Activated T-helper 2 cell treated with anti-CD3 and anti-CD28 coated beads, Interferon-gamma antibody, Interleukin-2, Interleukin-4, amounts not matched to agents 10 μg/mL and 5 μg/mL and 100 μg/mL, durations not matched to agents 14 hours and 24 hours and 36 hours (primary cell): ENCODE measurements at regions not wholly inside any gene's neighbourhood (a gene's known extent, or its start where the extent isn't known, plus 50 kb on each side); places are given as distances from the start of the nearest gene placed in this dataset.

Experiments
- DNase-seq: peaks from one replicate; pipeline ENCODE4 v3.0.0; 2021; ENCODE audit warnings: low spot score
- H3K27ac Mint-ChIP-seq: one replicate; pipeline ENCODE4 v1.8.0; 2021; ENCODE audit warnings: mixed read lengths
- H3K27me3 Mint-ChIP-seq: one replicate; pipeline ENCODE4 v1.8.0; 2021; ENCODE audit warnings: low read depth, mixed read lengths
- H3K36me3 Mint-ChIP-seq: one replicate; pipeline ENCODE4 v1.8.0; 2021; ENCODE audit warnings: low read depth, mixed read lengths
- H3K4me1 Mint-ChIP-seq: one replicate; pipeline ENCODE4 v1.8.0; 2021; ENCODE audit warnings: low read depth, mixed read lengths
- H3K4me3 Mint-ChIP-seq: one replicate; pipeline ENCODE4 v1.8.0; 2021; ENCODE audit warnings: low read depth, mild to moderate bottlenecking, moderate library complexity, mixed read lengths
- H3K9me3 Mint-ChIP-seq: one replicate; pipeline ENCODE4 v1.8.0; 2021; ENCODE audit warnings: mixed read lengths
- intact Hi-C: fragments of 100-400 bp; cut with micrococcal nuclease; formaldehyde crosslinking; loops from one replicate; pipeline ENCODE4 v1.15.1; 2023

DNA sequence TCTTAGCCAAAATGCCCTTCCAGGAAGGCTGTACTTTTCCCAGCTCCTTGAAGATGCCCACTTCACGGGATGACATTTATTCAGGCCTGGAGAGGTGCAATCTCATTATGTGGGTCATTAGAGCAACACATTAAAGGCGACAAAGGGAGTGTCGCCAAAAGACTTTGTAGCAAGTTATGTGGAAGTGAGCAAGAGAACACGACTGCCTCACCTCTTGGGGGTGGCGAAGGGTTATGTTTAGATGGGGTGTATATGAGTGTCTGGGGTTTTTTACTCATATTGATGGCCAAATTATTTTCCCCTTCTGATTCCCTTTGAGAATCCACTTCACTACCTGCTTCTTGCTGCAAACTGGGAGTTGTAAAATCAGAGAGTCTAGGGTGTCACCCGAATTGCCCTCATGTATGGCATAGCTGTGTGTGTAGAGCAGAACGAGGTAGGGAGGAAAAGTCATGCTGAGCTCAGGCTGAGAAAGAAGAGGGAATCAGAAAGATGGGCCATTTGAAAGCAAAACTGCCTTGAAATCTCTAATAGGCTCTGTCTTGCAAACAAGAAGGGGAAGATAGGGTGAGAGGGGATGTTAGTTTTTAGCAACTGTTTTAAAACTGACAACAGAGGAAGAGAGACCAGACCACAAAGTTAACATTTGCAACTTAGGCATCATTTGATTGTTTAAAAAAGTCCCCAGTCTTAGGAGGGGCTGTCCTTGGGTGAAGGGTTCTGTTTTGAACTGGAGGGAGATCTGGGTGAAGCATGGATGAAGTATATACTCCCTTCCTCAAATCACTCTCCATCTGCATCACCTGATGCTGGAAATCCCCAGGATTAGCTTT lies 97.1 kb upstream of the IL12B start:
- no peak for DNase-seq
- H3K4me3 Mint-ChIP-seq: no peak overlapping the region
- H3K27me3 Mint-ChIP-seq: peaks cover 30% of the 10 kb centered on the region
- H3K36me3 Mint-ChIP-seq: no peaks in the 10 kb centered on the region
- H3K9me3 Mint-ChIP-seq: no peaks in the 10 kb centered on the region
- H3K4me1 Mint-ChIP-seq: peaks cover 20% of the 10 kb centered on the region
- intact Hi-C loops: no loop called here
- no peak overlapping the region for H3K27ac Mint-ChIP-seq

DNA sequence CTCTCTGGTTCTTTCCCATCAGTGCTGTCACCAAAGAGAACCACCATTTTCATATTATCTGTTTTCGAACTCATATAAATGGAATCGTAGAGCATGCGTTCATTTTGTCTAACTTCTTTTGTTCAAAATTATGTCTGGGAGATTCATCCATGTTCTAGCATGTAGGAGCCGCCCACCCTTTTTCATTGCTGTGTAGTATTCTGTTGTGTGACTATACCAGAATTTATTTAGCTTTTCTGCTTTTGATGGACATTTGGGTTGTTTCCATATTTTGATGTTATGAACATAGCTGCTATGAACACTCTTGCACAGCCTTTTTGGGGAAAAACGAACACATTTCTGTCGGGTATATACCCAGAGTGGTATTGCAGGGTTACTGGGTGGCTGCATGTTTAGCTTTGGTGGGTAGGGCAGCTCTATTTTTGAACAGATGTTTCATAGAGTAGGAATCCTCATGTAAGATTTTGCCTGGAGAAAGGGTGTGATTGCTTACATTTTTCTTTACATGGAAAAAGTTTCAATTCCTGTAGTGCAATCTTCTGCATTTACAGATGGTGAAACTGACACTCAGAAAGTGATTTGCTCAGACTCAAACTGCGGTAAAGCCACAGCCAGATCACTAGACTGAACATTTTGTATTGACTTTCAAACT lies 100.2 kb upstream of the IL12B start:
- Mint-ChIP-seq H3K27me3 (peaks cover 32% of the 10 kb centered on the region), H3K4me3 (no peak overlapping the region), H3K27ac (no peak overlapping the region), H3K36me3 (no peaks in the 10 kb centered on the region), H3K9me3 (no peaks in the 10 kb centered on the region), H3K4me1 (peaks cover 20% of the 10 kb centered on the region)
- intact Hi-C loops: no loop called here
- no peak for DNase-seq

DNA sequence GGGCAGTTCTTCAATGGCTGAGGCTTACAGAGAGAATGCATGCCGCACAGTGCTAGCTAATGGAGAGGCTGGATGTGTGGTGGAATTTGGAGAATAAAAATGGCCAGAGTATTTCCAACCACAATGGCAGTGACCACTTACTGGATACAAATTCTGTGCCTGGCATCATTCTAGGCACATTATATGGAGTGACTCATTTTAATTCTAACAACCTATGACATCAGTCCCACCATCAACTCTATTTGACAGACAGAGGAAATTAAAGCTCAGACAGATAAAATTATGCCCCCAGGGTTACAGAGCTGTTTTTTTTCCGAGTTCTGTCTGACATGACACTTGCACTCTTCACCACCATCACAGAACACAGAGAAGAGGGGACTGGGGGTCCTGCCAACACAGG lies 105.6 kb upstream of the IL12B start:
- no peaks in the 10 kb centered on the region for H3K36me3 Mint-ChIP-seq
- peaks cover 5% of the 10 kb centered on the region for H3K4me1 Mint-ChIP-seq
- intact Hi-C loops: no loop called here
- H3K4me3 Mint-ChIP-seq: no peak overlapping the region
- H3K9me3 Mint-ChIP-seq: no peaks in the 10 kb centered on the region
- peaks cover 58% of the 10 kb centered on the region for H3K27me3 Mint-ChIP-seq
- no peak for DNase-seq
- H3K27ac Mint-ChIP-seq: no peak overlapping the region

DNA sequence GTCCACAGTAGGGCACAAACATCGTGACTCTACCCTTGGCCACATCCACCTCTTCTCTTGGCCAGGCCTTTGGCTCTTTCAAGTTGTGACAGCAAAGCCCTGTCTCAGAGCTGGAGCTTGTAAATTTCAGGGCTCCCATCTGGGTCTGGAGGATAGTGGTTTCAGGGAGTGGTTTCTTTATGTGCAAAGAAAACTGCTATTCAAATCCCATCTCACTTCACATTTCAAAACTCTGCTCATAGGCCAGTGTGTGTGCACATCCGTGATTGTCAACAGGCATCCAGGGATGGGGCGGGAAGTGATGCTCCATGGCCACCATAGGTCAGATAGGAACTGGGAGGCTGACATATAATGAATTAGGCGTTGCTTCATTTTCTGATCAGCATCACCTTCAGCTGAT lies 107.8 kb upstream of the IL12B start:
- Mint-ChIP-seq H3K4me1 (no peaks in the 10 kb centered on the region), H3K36me3 (no peaks in the 10 kb centered on the region), H3K4me3 (no peak overlapping the region), H3K27me3 (peaks cover 62% of the 10 kb centered on the region), H3K27ac (no peak overlapping the region), H3K9me3 (no peaks in the 10 kb centered on the region)
- intact Hi-C loops: no loop called here
- DNase-seq: no peak

GRCh38 chr5:159439002-159439401 lies 108.7 kb upstream of the IL12B start:
- intact Hi-C loops: no loop called here
- Mint-ChIP-seq H3K27me3 (peaks cover 56% of the 10 kb centered on the region), H3K4me3 (no peak overlapping the region), H3K9me3 (no peaks in the 10 kb centered on the region), H3K36me3 (no peaks in the 10 kb centered on the region), H3K27ac (no peak overlapping the region), H3K4me1 (no peaks in the 10 kb centered on the region)
- DNase-seq: no peak

DNA sequence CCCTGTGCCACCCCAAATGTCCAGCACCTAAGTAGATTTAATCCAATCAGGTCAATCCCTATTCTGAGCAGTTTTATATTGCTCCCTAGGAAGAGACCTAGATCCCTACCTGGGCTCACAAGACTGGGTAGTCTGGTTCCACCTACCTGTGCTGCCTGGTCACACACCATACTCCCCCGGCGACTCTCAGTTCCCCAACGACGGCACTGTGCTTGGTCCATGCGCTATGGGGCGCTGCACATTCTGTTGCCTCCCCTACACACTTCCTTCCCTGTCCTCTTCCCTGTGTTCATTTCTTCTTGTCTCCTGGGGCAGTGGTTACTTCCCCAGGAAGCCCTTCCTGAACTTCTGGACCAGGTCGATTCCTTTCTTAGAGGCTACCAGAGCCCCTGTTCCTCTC lies 109.9 kb upstream of the IL12B start:
- Mint-ChIP-seq H3K9me3 (no peaks in the 10 kb centered on the region), H3K4me3 (no peak overlapping the region), H3K27ac (no peak overlapping the region), H3K27me3 (peaks cover 56% of the 10 kb centered on the region), H3K4me1 (no peaks in the 10 kb centered on the region), H3K36me3 (no peaks in the 10 kb centered on the region)
- no peak for DNase-seq
- intact Hi-C loops: loop anchor here (10.0 kb wide), 1 partner anchor 475 kb away; the partner anchor contains the start of gene ADRA1B

DNA sequence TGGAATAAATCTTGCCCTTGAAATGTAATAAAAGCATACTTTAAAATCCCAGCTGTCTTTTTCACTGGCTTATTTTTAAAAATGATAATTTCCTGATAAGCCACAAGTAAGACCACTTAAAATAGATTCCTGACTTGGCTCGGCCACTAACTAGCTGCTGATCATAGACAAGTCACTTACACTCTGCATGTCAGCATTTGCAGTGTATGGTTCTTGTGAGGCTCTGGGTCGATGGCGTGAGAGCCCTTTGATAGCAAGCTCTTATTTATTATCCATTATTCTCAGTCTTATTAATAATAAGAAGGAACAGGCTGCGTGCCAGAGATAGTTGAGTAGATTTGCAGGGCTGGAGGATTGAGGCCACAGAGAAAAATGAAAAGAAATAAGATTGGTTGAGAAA lies 110.7 kb upstream of the IL12B start:
- intact Hi-C loops: loop anchor here (10.0 kb wide), 1 partner anchor 474 kb away; the partner anchor contains the start of gene ADRA1B
- Mint-ChIP-seq H3K27me3 (peaks cover 56% of the 10 kb centered on the region), H3K36me3 (no peaks in the 10 kb centered on the region), H3K27ac (no peak overlapping the region), H3K4me1 (no peaks in the 10 kb centered on the region), H3K9me3 (no peaks in the 10 kb centered on the region), H3K4me3 (no peak overlapping the region)
- no peak for DNase-seq

DNA sequence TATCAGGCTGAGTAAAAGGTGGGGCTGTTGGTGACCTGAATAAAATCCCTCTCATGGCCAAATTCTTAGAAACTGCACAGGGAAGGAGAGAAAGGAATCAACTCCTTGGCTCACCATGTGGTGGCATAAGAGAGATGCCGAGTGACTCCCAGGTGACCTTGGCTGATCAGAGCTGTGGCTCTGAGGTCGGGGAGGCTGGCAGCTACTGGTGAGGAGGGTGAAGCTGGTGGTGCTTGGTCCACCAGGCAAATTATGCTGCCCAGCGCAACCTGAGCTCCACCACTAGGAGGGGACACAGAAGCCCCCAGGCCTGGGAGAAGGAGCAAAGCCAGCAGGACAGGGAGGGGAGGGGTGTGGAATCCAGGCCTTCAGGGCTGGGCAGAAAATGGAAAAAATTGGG lies 111.2 kb upstream of the IL12B start:
- peaks cover 58% of the 10 kb centered on the region for H3K27me3 Mint-ChIP-seq
- no peak for DNase-seq
- intact Hi-C loops: loop anchor here (10.0 kb wide), 1 partner anchor 473 kb away; the partner anchor contains the start of gene ADRA1B
- no peak overlapping the region for H3K4me3 Mint-ChIP-seq
- H3K27ac Mint-ChIP-seq: no peak overlapping the region
- no peaks in the 10 kb centered on the region for H3K36me3 Mint-ChIP-seq
- H3K4me1 Mint-ChIP-seq: no peaks in the 10 kb centered on the region
- H3K9me3 Mint-ChIP-seq: no peaks in the 10 kb centered on the region

DNA sequence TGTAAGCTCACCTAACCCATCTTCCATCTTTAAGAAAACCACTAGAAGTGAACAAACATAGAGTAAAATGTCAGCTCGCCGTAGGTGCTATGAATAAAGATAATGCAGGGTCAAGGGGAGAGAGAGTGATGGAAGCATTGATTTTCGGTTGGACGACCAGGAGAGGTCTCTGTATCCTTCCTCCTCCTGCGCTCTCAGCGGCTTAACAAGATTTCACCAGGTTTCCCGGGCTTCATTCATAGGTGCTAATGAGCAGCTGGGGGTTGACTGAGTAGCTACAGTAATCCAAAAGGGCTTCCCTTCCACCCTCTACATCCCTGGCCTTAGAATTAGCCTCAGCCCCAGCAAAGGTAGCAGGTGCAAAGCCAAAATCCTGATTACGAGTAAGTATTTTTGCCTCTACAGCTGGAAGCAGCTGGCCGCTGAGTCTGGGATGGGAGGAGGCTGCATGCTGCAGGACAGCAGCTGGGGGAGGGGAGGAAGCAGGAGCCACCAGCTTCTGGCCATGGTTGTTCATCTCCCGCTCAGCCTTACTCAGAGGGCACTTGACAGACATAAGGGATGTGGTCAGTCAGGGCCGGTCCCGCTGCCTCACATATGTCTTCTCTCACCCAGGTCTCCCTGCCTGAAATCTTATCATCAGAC lies 112.0 kb upstream of the IL12B start:
- H3K27ac Mint-ChIP-seq: no peak overlapping the region
- peaks cover 55% of the 10 kb centered on the region for H3K27me3 Mint-ChIP-seq
- H3K36me3 Mint-ChIP-seq: no peaks in the 10 kb centered on the region

DNA sequence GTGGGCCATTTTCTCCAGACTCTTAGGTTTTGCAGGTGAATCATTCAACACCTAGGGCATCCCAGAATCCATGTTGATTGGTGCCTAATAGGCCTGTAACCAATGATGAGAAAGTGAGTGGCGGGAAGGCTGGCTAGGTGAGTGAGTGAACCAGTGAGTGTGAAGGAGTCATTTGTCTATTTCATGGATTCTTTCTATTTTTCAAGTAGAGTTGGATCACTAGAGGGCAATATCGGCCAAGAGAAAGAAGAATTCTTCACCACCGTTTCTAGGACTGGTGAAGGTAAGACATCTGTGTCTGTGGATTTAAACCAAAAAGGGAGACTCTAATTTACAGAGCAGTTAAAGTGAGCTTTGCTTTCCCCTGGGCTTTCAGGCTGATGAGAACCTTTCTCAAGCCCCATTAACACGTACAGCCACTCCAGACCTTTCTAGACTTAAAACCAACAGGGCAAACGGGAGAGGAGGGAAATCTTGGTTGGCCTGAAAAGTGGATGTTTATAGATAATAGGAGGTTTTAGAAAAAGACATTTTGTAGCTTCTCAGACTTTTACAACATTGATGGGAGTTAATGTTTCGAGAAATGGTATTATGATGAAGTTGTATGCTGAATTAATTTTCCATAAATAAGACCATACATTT lies 114.3 kb upstream of the IL12B start:
- no peak for DNase-seq
- Mint-ChIP-seq H3K9me3 (no peaks in the 10 kb centered on the region), H3K27ac (no peak overlapping the region), H3K4me3 (no peak overlapping the region), H3K4me1 (no peaks in the 10 kb centered on the region), H3K36me3 (no peaks in the 10 kb centered on the region), H3K27me3 (peaks cover 54% of the 10 kb centered on the region)
- intact Hi-C loops: loop anchor here (5.0 to 10.0 kb wide), 2 partner anchors 470 to 543 kb away; partner anchors contain the start of gene ADRA1B

More for the DNA sequence above, 112.0 kb upstream of the IL12B start:
- no peak overlapping the region for H3K4me3 Mint-ChIP-seq
- no peaks in the 10 kb centered on the region for H3K4me1 Mint-ChIP-seq
- H3K9me3 Mint-ChIP-seq: no peaks in the 10 kb centered on the region
- intact Hi-C loops: loop anchor here (10.0 kb wide), 1 partner anchor 472 kb away; the partner anchor contains the start of gene ADRA1B
- no peak for DNase-seq

- DNase-seq: no peak
- Mint-ChIP-seq H3K4me1 (peaks cover 2% of the 10 kb centered on the region), H3K36me3 (no peaks in the 10 kb centered on the region), H3K4me3 (no peak overlapping the region), H3K27ac (no peak overlapping the region), H3K27me3 (peaks cover 62% of the 10 kb centered on the region), H3K9me3 (no peaks in the 10 kb centered on the region)
- intact Hi-C loops: loop anchor here (5.0 to 10.0 kb wide), 2 partner anchors 468 to 540 kb away; partner anchors contain the start of gene ADRA1B
These were observed 116.8 kb upstream of the IL12B start for GRCh38 chr5:159447116-159447515.

DNA sequence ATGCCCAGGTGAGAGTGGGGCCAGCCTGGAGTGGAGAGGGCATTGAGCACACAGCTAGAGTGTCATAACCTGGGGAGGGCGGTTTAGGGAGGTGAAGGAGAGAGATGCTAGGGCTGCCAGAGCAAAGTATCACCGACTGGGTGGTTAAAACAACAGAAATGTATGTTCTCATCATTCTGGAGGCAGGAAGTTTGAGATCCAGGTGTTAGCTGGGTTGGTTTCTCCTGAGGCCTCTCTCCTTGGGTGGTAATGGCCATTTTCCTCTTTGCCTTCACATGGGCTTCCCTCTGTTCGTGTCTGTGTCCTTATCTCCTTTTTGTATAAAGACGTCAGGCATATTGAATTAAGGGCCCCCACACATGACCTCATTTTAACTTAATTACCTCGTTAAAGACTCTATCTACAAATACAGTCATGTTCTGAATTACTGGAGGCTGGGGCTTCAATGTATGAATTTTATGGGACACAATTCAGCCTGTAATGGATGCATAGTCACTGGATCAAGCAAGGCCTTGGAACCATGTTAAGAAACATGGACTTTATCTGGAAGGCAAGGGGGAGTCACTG lies 118.6 kb upstream of the IL12B start:
- Mint-ChIP-seq H3K36me3 (no peaks in the 10 kb centered on the region), H3K4me1 (peaks cover 2% of the 10 kb centered on the region), H3K4me3 (no peak overlapping the region), H3K27ac (no peak overlapping the region), H3K27me3 (peaks cover 68% of the 10 kb centered on the region), H3K9me3 (no peaks in the 10 kb centered on the region)
- no peak for DNase-seq
- intact Hi-C loops: loop anchor here (5.0 to 10.0 kb wide), 2 partner anchors 466 to 538 kb away; partner anchors contain the start of gene ADRA1B
